ENCODE measurements at regions not wholly inside any gene's neighbourhood (a gene's known extent, or its start where the extent isn't known, plus 50 kb on each side); places are given as distances from the start of the nearest gene placed in this dataset.

GRCh38 chr7:18414885-18415284, 80.7 kb upstream of the HDAC9 start:
- Histone ChIP-seq H3K36me3 (no peaks in the 10 kb centered on the region), H3K9me3 (no peaks in the 10 kb centered on the region), H3K4me1 (no peaks in the 10 kb centered on the region), H3K27ac (no peak overlapping the region), H3K27me3 (no peaks in the 10 kb centered on the region), H3K4me3 (no peak overlapping the region)
- in situ Hi-C loops (cut with MboI; ENCODE audit: low sequenced_read_pairs in 4 of 4) (no loop called here), intact Hi-C loops (cut with DNase I; ENCODE audit: low total_unique reads) (no loop called here)
- ATAC-seq (no peak), DNase-seq (no peak)
- TF ChIP-seq POLR2A (IDR thresholded peaks at IDR 0.05) (no peak), CTCF (IDR thresholded peaks at IDR 0.05 in 4 of 5, conservative IDR thresholded peaks at IDR 0.05 in 1 of 5) (no peak)

- no peak for ATAC-seq
- H3K27ac ChIP-seq, result no peak overlapping the region
- no peak overlapping the region for H3K4me3 ChIP-seq
- in situ Hi-C loops (cut with MboI; ENCODE audit: low sequenced_read_pairs in 4 of 4), result no loop called here
- DNase-seq, result no peak
- intact Hi-C loops (cut with DNase I; ENCODE audit: low total_unique reads), result no loop called here
- peaks cover 2 to 6% of the 10 kb centered on the region in 2 donors for H3K4me1 ChIP-seq
- H3K9me3 ChIP-seq, result no peaks in the 10 kb centered on the region
- TF ChIP-seq CTCF (IDR thresholded peaks at IDR 0.05 in 4 of 5, conservative IDR thresholded peaks at IDR 0.05 in 1 of 5), result no peak
- no peak for TF ChIP-seq POLR2A (IDR thresholded peaks at IDR 0.05)
- H3K36me3 ChIP-seq, result no peaks in the 10 kb centered on the region
- no peaks in the 10 kb centered on the region for H3K27me3 ChIP-seq
These were observed 78.6 kb upstream of the HDAC9 start for GRCh38 chr7:18416988-18417387.

GRCh38 chr7:18419456-18419855, 76.1 kb upstream of the HDAC9 start:
- Histone ChIP-seq H3K4me3 (no peak overlapping the region), H3K36me3 (no peaks in the 10 kb centered on the region), H3K9me3 (no peaks in the 10 kb centered on the region), H3K27ac (no peak overlapping the region), H3K27me3 (no peaks in the 10 kb centered on the region), H3K4me1 (peaks cover 4 to 6% of the 10 kb centered on the region in 2 donors)
- DNase-seq (no peak), ATAC-seq (no peak)
- intact Hi-C loops (cut with DNase I; ENCODE audit: low total_unique reads) (no loop called here), in situ Hi-C loops (cut with MboI; ENCODE audit: low sequenced_read_pairs in 4 of 4) (no loop called here)
- no peak for TF ChIP-seq CTCF (IDR thresholded peaks at IDR 0.05 in 4 of 5, conservative IDR thresholded peaks at IDR 0.05 in 1 of 5)
- TF ChIP-seq POLR2A (IDR thresholded peaks at IDR 0.05), result no peak

- Histone ChIP-seq H3K36me3 (no peaks in the 10 kb centered on the region), H3K27me3 (no peaks in the 10 kb centered on the region), H3K9me3 (no peaks in the 10 kb centered on the region), H3K4me3 (no peak overlapping the region), H3K4me1 (peaks cover 4 to 6% of the 10 kb centered on the region in 2 donors), H3K27ac (no peak overlapping the region)
- no peak for TF ChIP-seq POLR2A (IDR thresholded peaks at IDR 0.05)
- intact Hi-C loops (cut with DNase I; ENCODE audit: low total_unique reads), result no loop called here
- in situ Hi-C loops (cut with MboI; ENCODE audit: low sequenced_read_pairs in 4 of 4), result no loop called here
- ATAC-seq (no peak), DNase-seq (no peak)
These were observed 75.4 kb upstream of the HDAC9 start for GRCh38 chr7:18420108-18420507.

GRCh38 chr7:18420748-18421147, 74.8 kb upstream of the HDAC9 start:
- H3K4me3 ChIP-seq, result no peak overlapping the region
- in situ Hi-C loops (cut with MboI; ENCODE audit: low sequenced_read_pairs in 4 of 4) (no loop called here), intact Hi-C loops (cut with DNase I; ENCODE audit: low total_unique reads) (no loop called here)
- H3K36me3 ChIP-seq, result no peaks in the 10 kb centered on the region
- TF ChIP-seq CTCF (IDR thresholded peaks at IDR 0.05 in 4 of 5, conservative IDR thresholded peaks at IDR 0.05 in 1 of 5), result no peak
- TF ChIP-seq POLR2A (IDR thresholded peaks at IDR 0.05), result no peak
- no peaks in the 10 kb centered on the region for H3K9me3 ChIP-seq
- DNase-seq (no peak), ATAC-seq (no peak)
- peaks cover 4 to 6% of the 10 kb centered on the region in 2 donors for H3K4me1 ChIP-seq
- H3K27me3 ChIP-seq, result no peaks in the 10 kb centered on the region
- no peak overlapping the region for H3K27ac ChIP-seq

All from gastrocnemius medialis (tissue), 4 donors.